Ishikawa (cell line): ENCODE measurements at regions not wholly inside any gene's neighbourhood (a gene's known extent, or its start where the extent isn't known, plus 50 kb on each side); places are given as distances from the start of the nearest gene placed in this dataset.

ENCODE experiments used
- CREB1 ChIP-seq: IDR thresholded peaks from 2 replicates; pipeline ENCODE4 v1.6.1; 2012; ENCODE audit warnings: low read depth
- EP300 ChIP-seq: IDR thresholded peaks from 2 replicates; pipeline ENCODE4 v1.6.1; 2012; ENCODE audit warnings: borderline replicate concordance
- FOXM1 ChIP-seq: IDR thresholded peaks from 2 replicates; pipeline ENCODE4 v1.6.1; 2012; ENCODE audit warnings: low read depth, borderline replicate concordance
- MAX ChIP-seq: IDR thresholded peaks from 2 replicates; pipeline ENCODE4 v1.6.1; 2012
- RAD21 ChIP-seq: IDR thresholded peaks from 2 replicates; pipeline ENCODE4 v1.6.1; 2012; ENCODE audit warnings: low read depth
- YY1 ChIP-seq: IDR thresholded peaks from 2 replicates; pipeline ENCODE4 v1.6.1; 2012; ENCODE audit warnings: low read depth
- ZBTB7A ChIP-seq: IDR thresholded peaks from 2 replicates; pipeline ENCODE4 v1.6.1; 2012; ENCODE audit warnings: low read depth
- TF ChIP-seq, protein P1 (sequence below): IDR thresholded peaks from 2 replicates; pipeline ENCODE4 v1.6.1; 2012; ENCODE audit warnings: low read depth, mild to moderate bottlenecking

DNA sequence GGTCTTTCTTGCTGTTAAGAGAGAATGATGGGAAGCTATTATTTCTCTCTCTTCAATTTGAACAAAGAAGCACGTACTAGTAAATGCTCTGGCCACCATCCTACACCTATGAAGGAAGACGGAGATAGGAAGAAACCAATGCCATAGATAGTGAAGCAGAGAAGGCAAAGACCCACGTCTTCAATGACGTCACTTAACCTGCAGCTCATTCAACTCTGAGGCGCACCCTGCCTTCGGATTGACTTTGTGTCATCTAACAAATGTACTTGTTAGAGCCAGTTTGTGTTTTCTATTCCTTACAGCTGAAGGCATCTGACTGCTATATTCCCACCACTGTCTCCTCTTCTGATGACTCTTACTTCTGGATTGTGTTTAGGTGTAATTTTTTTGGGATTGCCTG lies 332.5 kb upstream of the DDI1 start:
- TF ChIP-seq FOXM1 (no peak), RAD21 (no peak), YY1 (no peak), ZBTB7A (no peak), EP300 (no peak), CREB1 (no peak), MAX (no peak)
- TF ChIP-seq, protein P1, sequence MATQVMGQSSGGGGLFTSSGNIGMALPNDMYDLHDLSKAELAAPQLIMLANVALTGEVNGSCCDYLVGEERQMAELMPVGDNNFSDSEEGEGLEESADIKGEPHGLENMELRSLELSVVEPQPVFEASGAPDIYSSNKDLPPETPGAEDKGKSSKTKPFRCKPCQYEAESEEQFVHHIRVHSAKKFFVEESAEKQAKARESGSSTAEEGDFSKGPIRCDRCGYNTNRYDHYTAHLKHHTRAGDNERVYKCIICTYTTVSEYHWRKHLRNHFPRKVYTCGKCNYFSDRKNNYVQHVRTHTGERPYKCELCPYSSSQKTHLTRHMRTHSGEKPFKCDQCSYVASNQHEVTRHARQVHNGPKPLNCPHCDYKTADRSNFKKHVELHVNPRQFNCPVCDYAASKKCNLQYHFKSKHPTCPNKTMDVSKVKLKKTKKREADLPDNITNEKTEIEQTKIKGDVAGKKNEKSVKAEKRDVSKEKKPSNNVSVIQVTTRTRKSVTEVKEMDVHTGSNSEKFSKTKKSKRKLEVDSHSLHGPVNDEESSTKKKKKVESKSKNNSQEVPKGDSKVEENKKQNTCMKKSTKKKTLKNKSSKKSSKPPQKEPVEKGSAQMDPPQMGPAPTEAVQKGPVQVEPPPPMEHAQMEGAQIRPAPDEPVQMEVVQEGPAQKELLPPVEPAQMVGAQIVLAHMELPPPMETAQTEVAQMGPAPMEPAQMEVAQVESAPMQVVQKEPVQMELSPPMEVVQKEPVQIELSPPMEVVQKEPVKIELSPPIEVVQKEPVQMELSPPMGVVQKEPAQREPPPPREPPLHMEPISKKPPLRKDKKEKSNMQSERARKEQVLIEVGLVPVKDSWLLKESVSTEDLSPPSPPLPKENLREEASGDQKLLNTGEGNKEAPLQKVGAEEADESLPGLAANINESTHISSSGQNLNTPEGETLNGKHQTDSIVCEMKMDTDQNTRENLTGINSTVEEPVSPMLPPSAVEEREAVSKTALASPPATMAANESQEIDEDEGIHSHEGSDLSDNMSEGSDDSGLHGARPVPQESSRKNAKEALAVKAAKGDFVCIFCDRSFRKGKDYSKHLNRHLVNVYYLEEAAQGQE, result no peak
